ENCODE measurements at regions not wholly inside any gene's neighbourhood (a gene's known extent, or its start where the extent isn't known, plus 50 kb on each side); places are given as distances from the start of the nearest gene placed in this dataset.

- H3K27me3 ChIP-seq (ENCODE audit: control insufficient read depth, insufficient read depth, low read length), result no peaks in the 10 kb centered on the region
- DNase-seq (ENCODE audit: low read depth), result no peak
- H3K36me3 ChIP-seq (ENCODE audit: control insufficient read depth, insufficient read depth, low read length), result no peaks in the 10 kb centered on the region
- no peak for TF ChIP-seq CTCF (IDR thresholded peaks at IDR 0.05; ENCODE audit: insufficient read depth, low read length, poor library complexity, severe bottlenecking)
- H3K4me3 ChIP-seq (ENCODE audit: low read depth, low read length), result no peak overlapping the region
These were observed 259.1 kb upstream of the SLIT2 start for GRCh38 chr4:19992471-19993093.

GRCh38 chr4:19987746-19988145 lies 264.0 kb upstream of the SLIT2 start:
- DNase-seq (ENCODE audit: low read depth), result no peak
- H3K4me3 ChIP-seq (ENCODE audit: low read depth, low read length), result no peak overlapping the region
- no peaks in the 10 kb centered on the region for H3K27me3 ChIP-seq (ENCODE audit: control insufficient read depth, insufficient read depth, low read length)
- no peaks in the 10 kb centered on the region for H3K36me3 ChIP-seq (ENCODE audit: control insufficient read depth, insufficient read depth, low read length)
- no peak for TF ChIP-seq CTCF (IDR thresholded peaks at IDR 0.05; ENCODE audit: insufficient read depth, low read length, poor library complexity, severe bottlenecking)

- no peak for DNase-seq (ENCODE audit: low read depth)
- no peaks in the 10 kb centered on the region for H3K27me3 ChIP-seq (ENCODE audit: control insufficient read depth, insufficient read depth, low read length)
- no peaks in the 10 kb centered on the region for H3K36me3 ChIP-seq (ENCODE audit: control insufficient read depth, insufficient read depth, low read length)
- no peak for TF ChIP-seq CTCF (IDR thresholded peaks at IDR 0.05; ENCODE audit: insufficient read depth, low read length, poor library complexity, severe bottlenecking)
- no peak overlapping the region for H3K4me3 ChIP-seq (ENCODE audit: low read depth, low read length)
These were observed 268.6 kb upstream of the SLIT2 start for GRCh38 chr4:19983072-19983471.

- TF ChIP-seq CTCF (IDR thresholded peaks at IDR 0.05; ENCODE audit: insufficient read depth, low read length, poor library complexity, severe bottlenecking), result no peak
- no peak for DNase-seq (ENCODE audit: low read depth)
- H3K27me3 ChIP-seq (ENCODE audit: control insufficient read depth, insufficient read depth, low read length), result no peaks in the 10 kb centered on the region
- H3K4me3 ChIP-seq (ENCODE audit: low read depth, low read length), result no peak overlapping the region
- H3K36me3 ChIP-seq (ENCODE audit: control insufficient read depth, insufficient read depth, low read length), result no peaks in the 10 kb centered on the region
These were observed 269.1 kb upstream of the SLIT2 start for GRCh38 chr4:19982556-19982955.

- no peaks in the 10 kb centered on the region for H3K36me3 ChIP-seq (ENCODE audit: control insufficient read depth, insufficient read depth, low read length)
- no peak for DNase-seq (ENCODE audit: low read depth)
- H3K27me3 ChIP-seq (ENCODE audit: control insufficient read depth, insufficient read depth, low read length), result no peaks in the 10 kb centered on the region
- no peak overlapping the region for H3K4me3 ChIP-seq (ENCODE audit: low read depth, low read length)
- no peak for TF ChIP-seq CTCF (IDR thresholded peaks at IDR 0.05; ENCODE audit: insufficient read depth, low read length, poor library complexity, severe bottlenecking)
These were observed 279.9 kb upstream of the SLIT2 start for GRCh38 chr4:19971829-19972228.

GRCh38 chr4:19969492-19969891 lies 282.2 kb upstream of the SLIT2 start:
- Histone ChIP-seq H3K36me3 (ENCODE audit: control insufficient read depth, insufficient read depth, low read length) (no peaks in the 10 kb centered on the region), H3K4me3 (ENCODE audit: low read depth, low read length) (no peak overlapping the region), H3K27me3 (ENCODE audit: control insufficient read depth, insufficient read depth, low read length) (no peaks in the 10 kb centered on the region)
- no peak for DNase-seq (ENCODE audit: low read depth)
- TF ChIP-seq CTCF (IDR thresholded peaks at IDR 0.05; ENCODE audit: insufficient read depth, low read length, poor library complexity, severe bottlenecking), result no peak
